Psoas muscle (tissue), 7 donors: ENCODE measurements at regions not wholly inside any gene's neighbourhood (a gene's known extent, or its start where the extent isn't known, plus 50 kb on each side); places are given as distances from the start of the nearest gene placed in this dataset.

Experiments
- ATAC-seq, 4 donors: fragments of 200-7000 bp; cut with Tn5 transposase; one replicate each; pipeline ENCODE4 v1.9.1; 2020; ENCODE audit warnings: moderate library complexity in 3 of 4, mild to moderate bottlenecking in 2 of 4
- DNase-seq, 2 donors: peaks; one replicate each; pipeline ENCODE4 v3.0.0-alpha.2; 2020
- H3K27ac ChIP-seq: fragments of 200-600 bp; one replicate; pipeline ENCODE4 v1.8.0; 2022
- H3K27me3 ChIP-seq, 3 donors: fragments of 200-600 bp in 1 of 3; one replicate each; pipeline versions ENCODE4 v1.6.1 to v1.8.0; 2013 to 2022; ENCODE audit warnings: low read length in 2 of 3, mild to moderate bottlenecking in 2 of 3, moderate library complexity in 1 of 3; ENCODE audit not compliant: insufficient read depth in 3 of 3
- H3K36me3 ChIP-seq, 2 donors: fragments of 200-600 bp in 1 of 2; one replicate each; pipeline versions ENCODE4 v1.6.1 to v1.8.0; 2013 to 2022; ENCODE audit warnings: low read depth in 1 of 2, mild to moderate bottlenecking in 1 of 2, moderate library complexity in 1 of 2; ENCODE audit not compliant: insufficient read depth in 1 of 2
- H3K4me1 ChIP-seq: fragments of 200-600 bp; one replicate; pipeline ENCODE4 v1.8.0; 2022
- H3K4me3 ChIP-seq: fragments of 200-600 bp; one replicate; pipeline ENCODE4 v1.8.0; 2022; ENCODE audit warnings: mild to moderate bottlenecking
- H3K9me3 ChIP-seq: fragments of 200-600 bp; one replicate; pipeline ENCODE4 v1.8.0; 2022
- WGBS, 3 donors: extraction: QIAGEN DNeasy Blood & Tissue Kit; methylation state at CpG; one replicate each; pipeline versions ENCODE4 v1.1.6 to v1.1.7; 2013; 5-methylcytosine and 5-hydroxymethylcytosine counted together
- intact Hi-C, 2 donors: fragments of 100-400 bp; cut with DNase I; formaldehyde crosslinking; loops; one replicate each; pipeline versions ENCODE4 v1.11.0 to v1.14.2; 2022
- TF ChIP-seq, protein P1 (sequence below): fragments of 200-600 bp; IDR thresholded peaks from one replicate; pipeline ENCODE4 v1.8.0; 2022; ENCODE audit warnings: antibody characterized with exemption
- donor health status: healthy with polysubstance abuse.
- donor health status: DM: no; HTN: no; CAD: no; lungs with moderate emphysema.
- donor health status: Bipolar disorder and iron deficiency.
- donor health status: healthy.
- donor health status: DM: yes; HTN: yes; CAD: no.
- donor health status: DM: no; HTN: no; CAD: no.
- donor health status: DM: yes; HTN: yes; CAD: no.

DNA sequence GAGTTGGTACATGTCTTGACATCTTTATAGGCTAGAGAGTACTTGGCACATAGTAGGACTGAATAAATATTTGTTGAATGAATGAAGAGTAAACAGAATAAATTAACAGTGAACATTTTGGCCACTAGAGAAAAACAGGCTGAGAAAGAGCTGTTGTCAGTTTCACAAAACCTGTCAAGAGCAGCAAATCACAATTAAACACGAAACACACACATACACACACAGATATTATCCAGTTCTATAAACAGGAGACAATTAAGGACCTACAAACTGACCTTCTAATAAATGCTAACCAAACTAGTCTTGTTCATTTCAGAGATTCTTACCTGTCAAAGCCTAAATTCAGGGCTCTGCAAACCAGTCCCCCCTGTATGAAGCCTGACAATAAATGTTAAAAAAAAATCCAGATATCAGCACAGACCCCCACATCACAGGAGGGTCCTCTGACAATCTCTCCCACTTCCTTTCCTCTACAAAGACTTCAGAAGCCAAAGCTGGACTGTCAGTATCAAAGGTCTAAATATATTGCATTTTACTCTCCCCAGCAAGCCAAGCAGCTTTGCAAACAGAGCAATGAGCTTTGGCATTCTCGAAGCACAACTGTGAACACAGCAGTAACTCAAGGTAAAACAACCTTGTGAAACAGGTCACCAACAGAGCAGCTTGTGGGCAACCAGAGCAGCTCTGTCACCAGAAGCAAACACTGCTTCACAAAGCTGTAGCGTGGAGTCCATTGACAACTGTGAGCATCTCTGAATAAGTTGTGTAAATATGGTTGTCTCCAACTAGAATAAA is 229.9 kb downstream of the TBXT start:
- Histone ChIP-seq H3K27me3 (peaks cover 0 to 2% (median 0%) of the 10 kb centered on the region in 3 donors), H3K27ac (no peak overlapping the region), H3K9me3 (no peaks in the 10 kb centered on the region), H3K4me1 (no peaks in the 10 kb centered on the region), H3K4me3 (no peak overlapping the region), H3K36me3 (no peaks in the 10 kb centered on the region)
- no peak for DNase-seq
- ATAC-seq = no peak
- intact Hi-C loops = no loop called here
- TF ChIP-seq, protein P1, sequence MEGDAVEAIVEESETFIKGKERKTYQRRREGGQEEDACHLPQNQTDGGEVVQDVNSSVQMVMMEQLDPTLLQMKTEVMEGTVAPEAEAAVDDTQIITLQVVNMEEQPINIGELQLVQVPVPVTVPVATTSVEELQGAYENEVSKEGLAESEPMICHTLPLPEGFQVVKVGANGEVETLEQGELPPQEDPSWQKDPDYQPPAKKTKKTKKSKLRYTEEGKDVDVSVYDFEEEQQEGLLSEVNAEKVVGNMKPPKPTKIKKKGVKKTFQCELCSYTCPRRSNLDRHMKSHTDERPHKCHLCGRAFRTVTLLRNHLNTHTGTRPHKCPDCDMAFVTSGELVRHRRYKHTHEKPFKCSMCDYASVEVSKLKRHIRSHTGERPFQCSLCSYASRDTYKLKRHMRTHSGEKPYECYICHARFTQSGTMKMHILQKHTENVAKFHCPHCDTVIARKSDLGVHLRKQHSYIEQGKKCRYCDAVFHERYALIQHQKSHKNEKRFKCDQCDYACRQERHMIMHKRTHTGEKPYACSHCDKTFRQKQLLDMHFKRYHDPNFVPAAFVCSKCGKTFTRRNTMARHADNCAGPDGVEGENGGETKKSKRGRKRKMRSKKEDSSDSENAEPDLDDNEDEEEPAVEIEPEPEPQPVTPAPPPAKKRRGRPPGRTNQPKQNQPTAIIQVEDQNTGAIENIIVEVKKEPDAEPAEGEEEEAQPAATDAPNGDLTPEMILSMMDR = no peak
- 80 to 84% (median 80%) methylated on average over 3 of the region's 3 CpGs for whole genome bisulfite sequencing, 3 donors

DNA sequence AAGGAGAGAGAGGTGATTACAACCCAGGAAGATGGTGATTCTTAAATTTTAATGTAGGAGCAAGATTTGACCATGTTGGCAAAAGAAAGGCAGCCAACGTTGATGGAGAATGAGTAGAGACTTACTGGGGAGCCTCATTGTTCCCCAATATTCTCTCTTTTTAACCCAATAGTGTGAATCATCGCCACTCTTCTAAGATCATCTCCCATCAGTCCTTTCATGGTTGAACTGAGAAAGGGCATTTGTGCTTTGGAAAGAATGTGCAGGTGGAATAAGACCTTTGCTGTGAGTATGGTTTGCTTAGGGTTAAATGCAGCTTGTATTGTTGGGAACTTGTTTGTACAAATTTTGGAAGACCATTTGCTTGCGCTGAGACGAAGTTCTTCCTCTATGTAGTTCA is 231.0 kb downstream of the TBXT start:
- no peak for ATAC-seq
- Histone ChIP-seq H3K27ac (no peak overlapping the region), H3K4me1 (no peaks in the 10 kb centered on the region), H3K36me3 (no peaks in the 10 kb centered on the region), H3K9me3 (no peaks in the 10 kb centered on the region), H3K27me3 (peaks cover 0 to 2% (median 0%) of the 10 kb centered on the region in 3 donors), H3K4me3 (no peak overlapping the region)
- DNase-seq = no peak
- 81 to 88% (median 86%) methylated on average over 4 of the region's 4 CpGs for WGBS, 3 donors
- intact Hi-C loops = no loop called here
- TF ChIP-seq, protein P1 = no peak

DNA sequence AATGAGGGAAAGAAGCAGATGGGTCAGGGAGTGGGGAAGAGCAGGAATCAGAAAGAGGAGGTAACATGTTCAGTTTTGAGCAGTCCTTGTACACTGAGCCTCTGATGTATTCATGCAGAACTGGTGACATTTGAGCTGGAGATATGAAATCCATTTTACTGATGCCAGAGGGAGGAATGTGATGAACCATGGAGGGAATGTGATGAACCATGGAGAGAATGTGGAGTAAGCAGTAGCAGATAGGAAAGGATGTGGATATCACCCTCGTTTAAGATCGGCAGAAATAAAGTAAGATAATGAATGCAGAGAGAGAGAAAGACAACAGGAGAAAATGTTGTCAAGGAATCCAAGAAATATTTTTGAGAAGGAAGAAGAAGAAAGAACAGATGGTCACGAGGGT is 231.6 kb downstream of the TBXT start:
- whole genome bisulfite sequencing, 3 donors = 61 to 71% (median 66%) methylated on average over 3 of the region's 3 CpGs
- H3K4me3 ChIP-seq = no peak overlapping the region
- ATAC-seq (no peak), DNase-seq (no peak)
- no peak overlapping the region for H3K27ac ChIP-seq
- TF ChIP-seq, protein P1 = no peak
- no peaks in the 10 kb centered on the region for H3K4me1 ChIP-seq
- no peaks in the 10 kb centered on the region for H3K36me3 ChIP-seq
- intact Hi-C loops = no loop called here
- H3K9me3 ChIP-seq = no peaks in the 10 kb centered on the region
- peaks cover 0 to 2% (median 0%) of the 10 kb centered on the region in 3 donors for H3K27me3 ChIP-seq

DNA sequence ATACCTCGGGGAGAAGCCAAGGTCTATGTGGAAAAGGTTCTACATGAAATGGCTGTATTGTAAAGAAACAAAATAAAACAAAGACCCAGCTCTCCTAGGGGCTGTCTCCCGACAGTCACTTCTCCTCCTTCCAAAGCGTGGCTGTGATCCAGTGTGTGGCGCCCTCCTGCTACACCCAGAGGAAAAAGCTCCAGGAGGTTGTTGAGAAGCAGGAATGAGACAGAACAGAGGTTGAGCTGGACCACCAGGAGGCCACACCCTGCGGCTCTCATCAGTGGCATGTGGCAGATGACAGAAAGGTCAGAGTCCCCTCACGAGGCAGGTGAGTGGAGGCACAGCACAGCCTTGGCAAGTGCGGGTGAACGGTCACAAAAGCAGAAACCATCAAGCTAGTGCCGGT is 236.0 kb downstream of the TBXT start:
- H3K27me3 ChIP-seq = no peaks in the 10 kb centered on the region
- no peaks in the 10 kb centered on the region for H3K9me3 ChIP-seq
- intact Hi-C loops = no loop called here
- no peaks in the 10 kb centered on the region for H3K4me1 ChIP-seq
- no peak for ATAC-seq
- no peaks in the 10 kb centered on the region for H3K36me3 ChIP-seq
- H3K4me3 ChIP-seq = no peak overlapping the region
- TF ChIP-seq, protein P1 = no peak
- WGBS, 3 donors = 76 to 83% (median 77%) methylated on average over 9 of the region's 9 CpGs
- H3K27ac ChIP-seq = no peak overlapping the region
- DNase-seq = no peak
